ENCODE measurements at regions not wholly inside any gene's neighbourhood (a gene's known extent, or its start where the extent isn't known, plus 50 kb on each side); places are given as distances from the start of the nearest gene placed in this dataset.

GRCh38 chr19:29439021-29439420 is 86.8 kb upstream of the VSTM2B start:
- no peaks in the 10 kb centered on the region for H3K4me1 Mint-ChIP-seq
- H3K27me3 Mint-ChIP-seq (ENCODE audit: low read depth) = peaks cover 35% of the 10 kb centered on the region
- H3K9me3 Mint-ChIP-seq = peaks cover 13% of the 10 kb centered on the region
- no peaks in the 10 kb centered on the region for H3K36me3 Mint-ChIP-seq (ENCODE audit: low read depth)
- no peak for TF ChIP-seq CTCF (IDR thresholded peaks at IDR 0.05; ENCODE audit: unreplicated experiment in 3 of 3)
- H3K4me3 Mint-ChIP-seq = no peak overlapping the region
- no peak overlapping the region for H3K27ac Mint-ChIP-seq

GRCh38 chr19:29439688-29440550 is 85.9 kb upstream of the VSTM2B start:
- Mint-ChIP-seq H3K27me3 (ENCODE audit: low read depth) (peaks cover 37% of the 10 kb centered on the region), H3K9me3 (peaks cover 13% of the 10 kb centered on the region), H3K4me1 (no peaks in the 10 kb centered on the region), H3K4me3 (no peak overlapping the region), H3K36me3 (ENCODE audit: low read depth) (no peaks in the 10 kb centered on the region), H3K27ac (no peak overlapping the region)
- no peak for TF ChIP-seq CTCF (IDR thresholded peaks at IDR 0.05; ENCODE audit: unreplicated experiment in 3 of 3)

GRCh38 chr19:29442094-29442493 is 83.7 kb upstream of the VSTM2B start:
- peaks cover 33% of the 10 kb centered on the region for H3K27me3 Mint-ChIP-seq (ENCODE audit: low read depth)
- H3K9me3 Mint-ChIP-seq = peaks cover 13% of the 10 kb centered on the region
- no peak overlapping the region for H3K4me3 Mint-ChIP-seq
- no peaks in the 10 kb centered on the region for H3K4me1 Mint-ChIP-seq
- TF ChIP-seq CTCF (IDR thresholded peaks at IDR 0.05; ENCODE audit: unreplicated experiment in 3 of 3) = no peak
- H3K36me3 Mint-ChIP-seq (ENCODE audit: low read depth) = no peaks in the 10 kb centered on the region
- no peak overlapping the region for H3K27ac Mint-ChIP-seq

GRCh38 chr19:29442910-29443309 is 82.9 kb upstream of the VSTM2B start:
- no peak overlapping the region for H3K4me3 Mint-ChIP-seq
- H3K4me1 Mint-ChIP-seq = no peaks in the 10 kb centered on the region
- no peak overlapping the region for H3K27ac Mint-ChIP-seq
- H3K36me3 Mint-ChIP-seq (ENCODE audit: low read depth) = no peaks in the 10 kb centered on the region
- peaks cover 39% of the 10 kb centered on the region for H3K27me3 Mint-ChIP-seq (ENCODE audit: low read depth)
- H3K9me3 Mint-ChIP-seq = peaks cover 13% of the 10 kb centered on the region
- TF ChIP-seq CTCF (IDR thresholded peaks at IDR 0.05; ENCODE audit: unreplicated experiment in 3 of 3) = no peak

GRCh38 chr19:29445246-29445645 is 80.5 kb upstream of the VSTM2B start:
- Mint-ChIP-seq H3K9me3 (peaks cover 13% of the 10 kb centered on the region), H3K27me3 (ENCODE audit: low read depth) (peaks cover 45% of the 10 kb centered on the region), H3K27ac (no peak overlapping the region), H3K4me1 (no peaks in the 10 kb centered on the region), H3K36me3 (ENCODE audit: low read depth) (no peaks in the 10 kb centered on the region), H3K4me3 (no peak overlapping the region)
- TF ChIP-seq CTCF (IDR thresholded peaks at IDR 0.05; ENCODE audit: unreplicated experiment in 3 of 3) = no peak

GRCh38 chr19:29446361-29446760 is 79.4 kb upstream of the VSTM2B start:
- no peaks in the 10 kb centered on the region for H3K36me3 Mint-ChIP-seq (ENCODE audit: low read depth)
- H3K27ac Mint-ChIP-seq = no peak overlapping the region
- no peaks in the 10 kb centered on the region for H3K4me1 Mint-ChIP-seq
- no peak overlapping the region for H3K4me3 Mint-ChIP-seq
- TF ChIP-seq CTCF (IDR thresholded peaks at IDR 0.05; ENCODE audit: unreplicated experiment in 3 of 3) = no peak
- H3K9me3 Mint-ChIP-seq = peaks cover 3% of the 10 kb centered on the region
- H3K27me3 Mint-ChIP-seq (ENCODE audit: low read depth) = peaks cover 38% of the 10 kb centered on the region

All from nephron (organoid).